ENCODE measurements at regions not wholly inside any gene's neighbourhood (a gene's known extent, or its start where the extent isn't known, plus 50 kb on each side); places are given as distances from the start of the nearest gene placed in this dataset.

GRCh38 chr17:54368906-54369305, 531.7 kb upstream of the TOM1L1 start:
- TF ChIP-seq, protein P1, sequence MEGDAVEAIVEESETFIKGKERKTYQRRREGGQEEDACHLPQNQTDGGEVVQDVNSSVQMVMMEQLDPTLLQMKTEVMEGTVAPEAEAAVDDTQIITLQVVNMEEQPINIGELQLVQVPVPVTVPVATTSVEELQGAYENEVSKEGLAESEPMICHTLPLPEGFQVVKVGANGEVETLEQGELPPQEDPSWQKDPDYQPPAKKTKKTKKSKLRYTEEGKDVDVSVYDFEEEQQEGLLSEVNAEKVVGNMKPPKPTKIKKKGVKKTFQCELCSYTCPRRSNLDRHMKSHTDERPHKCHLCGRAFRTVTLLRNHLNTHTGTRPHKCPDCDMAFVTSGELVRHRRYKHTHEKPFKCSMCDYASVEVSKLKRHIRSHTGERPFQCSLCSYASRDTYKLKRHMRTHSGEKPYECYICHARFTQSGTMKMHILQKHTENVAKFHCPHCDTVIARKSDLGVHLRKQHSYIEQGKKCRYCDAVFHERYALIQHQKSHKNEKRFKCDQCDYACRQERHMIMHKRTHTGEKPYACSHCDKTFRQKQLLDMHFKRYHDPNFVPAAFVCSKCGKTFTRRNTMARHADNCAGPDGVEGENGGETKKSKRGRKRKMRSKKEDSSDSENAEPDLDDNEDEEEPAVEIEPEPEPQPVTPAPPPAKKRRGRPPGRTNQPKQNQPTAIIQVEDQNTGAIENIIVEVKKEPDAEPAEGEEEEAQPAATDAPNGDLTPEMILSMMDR (IDR thresholded peaks at IDR 0.05) = no peak
- TF ChIP-seq POLR2A (IDR thresholded peaks at IDR 0.05) = no peak
- no peak for TF ChIP-seq POLR2AphosphoS5 (IDR thresholded peaks at IDR 0.05)

All from prostate gland (tissue), 2 donors.